NCI-H1105 treated with DMSO at 0.1 percent for 48 hours (cell line): ENCODE measurements at regions not wholly inside any gene's neighbourhood (a gene's known extent, or its start where the extent isn't known, plus 50 kb on each side); places are given as distances from the start of the nearest gene placed in this dataset.
"Not testable (repeated sequence)": the region's sequence is repeated elsewhere in the genome, so short reads cannot be mapped to it uniquely, and the experiment has no call there.

Source experiments
- DNase-seq: peaks from one replicate; lab custom pipeline; 2025; lab: John Stamatoyannopoulos, UW

DNA sequence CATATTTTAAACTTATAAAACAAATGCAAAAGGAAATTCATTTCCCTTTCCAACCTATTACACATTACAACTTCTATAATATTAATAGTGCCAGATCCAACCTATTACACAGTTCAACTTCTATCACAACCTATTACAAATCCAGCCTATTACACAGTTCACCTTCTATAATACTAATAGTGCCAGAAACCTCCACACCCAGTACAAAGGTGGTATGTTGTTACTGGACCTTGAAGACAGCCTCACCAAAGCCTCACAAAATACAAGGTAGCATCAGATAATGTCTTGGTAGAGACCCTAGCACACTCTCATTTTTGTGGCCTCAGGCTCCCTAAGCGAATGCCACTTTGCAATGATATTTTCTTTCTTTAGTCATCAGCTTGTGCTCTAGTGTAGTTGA lies 68.7 kb upstream of the PELI2 start:
- DNase-seq: no peak

DNA sequence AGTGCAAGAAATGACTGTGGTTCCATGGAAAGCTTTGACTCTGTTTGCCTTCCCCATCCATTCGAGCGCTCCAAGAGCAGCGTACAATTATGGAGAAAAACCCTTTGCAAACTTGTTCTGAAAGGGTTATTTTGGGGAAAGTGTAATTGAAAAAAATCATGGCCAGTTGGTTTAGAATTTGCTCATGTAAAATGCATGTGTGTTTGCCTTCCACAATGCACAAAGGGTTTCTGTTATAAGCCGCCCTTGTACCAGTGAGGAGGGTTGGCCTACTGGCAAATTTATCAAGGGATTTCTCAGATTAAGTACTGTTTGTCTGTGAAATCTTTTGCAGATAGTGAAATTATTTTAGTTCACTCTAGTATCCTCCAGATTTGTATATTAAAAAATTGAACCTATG lies 62.7 kb upstream of the PELI2 start:
- no peak for DNase-seq

DNA sequence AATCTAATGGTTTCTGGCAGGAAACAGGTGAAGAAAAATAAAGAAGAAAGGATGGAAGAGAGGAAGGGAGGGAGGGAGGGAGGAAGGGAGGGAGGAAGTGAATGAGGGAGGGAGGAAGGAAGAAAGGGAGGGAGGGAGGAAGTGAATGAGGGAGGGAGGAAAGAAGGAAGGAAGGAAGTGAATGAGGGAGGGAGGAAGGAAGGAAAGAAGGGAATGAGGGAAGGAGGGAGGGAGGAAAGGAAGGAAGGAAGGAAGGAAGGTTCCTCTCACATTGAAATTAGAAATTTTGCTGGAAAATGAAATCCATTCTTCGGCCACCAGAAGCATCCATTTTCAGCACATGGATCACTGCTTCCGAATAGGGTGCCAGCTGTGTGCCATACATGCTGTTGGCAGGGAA lies 62.2 kb upstream of the PELI2 start:
- no peak for DNase-seq

DNA sequence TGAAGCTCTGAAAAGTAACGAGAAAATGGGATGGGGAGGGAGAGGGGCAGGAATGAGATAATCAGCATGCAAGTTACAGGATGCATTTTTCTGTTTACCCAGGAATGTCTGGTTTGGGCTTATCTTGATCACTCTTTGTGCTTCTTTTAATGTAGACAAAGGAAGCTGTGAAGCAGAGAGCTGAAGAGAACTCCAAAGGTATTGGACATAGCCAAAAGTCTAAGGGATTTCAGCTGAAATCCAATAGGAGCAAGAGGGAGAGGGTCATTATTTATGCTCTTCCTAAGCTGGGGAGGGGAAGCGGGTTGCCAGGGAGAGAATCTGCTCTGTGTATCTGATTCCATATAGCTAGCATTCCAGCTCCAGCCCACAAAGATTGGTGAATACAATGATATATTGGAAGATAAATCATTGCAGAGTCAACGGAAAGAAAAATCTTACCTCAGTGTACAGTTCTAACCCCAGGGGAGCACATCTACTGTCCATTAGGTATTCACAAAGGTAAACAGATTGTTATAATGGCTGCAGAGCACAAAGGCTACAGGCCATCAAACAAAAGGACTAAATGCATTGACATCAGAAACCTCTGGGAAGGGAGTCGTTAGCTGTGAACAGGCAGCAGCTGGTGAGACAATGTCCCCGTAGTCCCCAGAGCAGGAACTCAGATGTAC lies 61.0 kb upstream of the PELI2 start:
- peak; percentile 93 for DNase-seq

DNA sequence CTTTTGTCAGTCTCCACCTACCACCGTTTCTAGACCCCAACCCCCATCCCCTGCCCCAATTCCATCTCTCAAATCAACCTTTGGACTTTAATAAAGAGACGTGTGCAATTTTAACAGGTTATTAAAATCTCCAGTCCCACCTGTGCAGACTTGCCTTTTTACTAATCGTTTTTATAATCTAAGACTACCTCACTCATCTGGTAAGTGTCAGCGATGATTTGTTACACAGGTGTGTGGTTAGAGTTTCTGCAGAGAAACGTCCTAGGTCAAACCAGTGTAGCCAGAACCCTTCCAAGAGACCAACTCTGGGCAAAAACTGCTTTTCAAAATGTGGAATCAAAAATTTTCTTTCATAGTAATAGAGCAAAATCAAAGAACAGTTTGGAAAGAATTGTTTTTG lies 60.4 kb upstream of the PELI2 start:
- DNase-seq: peak; percentile 93

DNA sequence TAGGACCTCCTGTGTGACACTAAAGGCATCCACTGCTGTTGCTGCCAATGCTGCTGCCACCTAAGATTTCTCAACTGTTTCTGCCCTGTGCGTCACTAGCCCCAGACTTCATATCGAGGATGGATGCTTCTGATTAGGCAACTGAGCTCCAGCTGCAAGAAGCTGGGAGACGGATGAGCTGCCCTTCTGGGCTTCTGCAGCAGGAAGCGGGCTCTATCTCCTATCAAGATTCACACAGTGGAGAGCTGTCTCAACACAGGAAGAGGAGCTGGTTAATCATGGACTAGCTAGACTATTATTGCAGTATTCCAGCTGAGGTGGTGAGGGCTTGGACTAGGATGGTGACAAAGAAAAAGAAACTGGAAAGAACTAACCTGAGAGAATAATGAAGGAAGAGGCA lies 59.2 kb upstream of the PELI2 start:
- DNase-seq: no peak

DNA sequence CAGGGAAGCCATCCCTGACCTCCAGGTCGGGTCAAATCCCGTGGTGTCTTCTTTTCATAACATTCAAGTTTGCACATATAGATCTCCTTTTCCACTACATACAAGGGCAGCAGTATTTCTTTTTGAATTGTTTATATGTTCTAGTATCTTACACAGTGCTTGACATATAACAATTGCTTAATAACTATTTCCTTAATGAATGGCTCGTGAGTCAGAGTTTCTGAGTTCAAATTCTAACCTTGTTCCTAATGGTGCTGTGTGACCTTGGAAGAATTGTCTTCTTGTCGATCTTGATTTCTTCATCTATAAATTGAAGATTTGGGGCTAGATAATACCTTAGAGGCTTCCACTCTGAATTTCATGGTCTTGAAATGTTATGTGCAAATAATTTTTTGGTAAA lies 57.2 kb upstream of the PELI2 start:
- DNase-seq: no peak

DNA sequence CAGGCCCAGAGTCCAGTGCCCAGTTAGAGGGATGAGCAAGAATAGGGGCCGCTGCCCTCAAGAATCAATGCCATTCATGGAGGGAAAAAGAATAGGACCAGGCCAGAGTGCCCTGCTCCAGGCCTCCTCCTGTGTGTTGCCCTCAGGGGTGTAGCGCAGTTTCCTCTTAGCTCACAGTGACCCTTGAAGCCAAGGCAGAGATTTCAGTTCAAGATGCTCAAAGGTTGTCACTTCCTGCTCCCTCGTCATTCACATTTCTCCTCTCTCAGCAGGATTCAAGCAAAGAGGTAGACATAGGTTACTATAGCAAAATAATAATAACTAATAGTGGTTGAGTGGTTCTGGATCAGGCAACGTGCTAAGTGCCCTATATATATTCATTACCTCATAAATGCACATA lies 55.1 kb upstream of the PELI2 start:
- DNase-seq: no peak

DNA sequence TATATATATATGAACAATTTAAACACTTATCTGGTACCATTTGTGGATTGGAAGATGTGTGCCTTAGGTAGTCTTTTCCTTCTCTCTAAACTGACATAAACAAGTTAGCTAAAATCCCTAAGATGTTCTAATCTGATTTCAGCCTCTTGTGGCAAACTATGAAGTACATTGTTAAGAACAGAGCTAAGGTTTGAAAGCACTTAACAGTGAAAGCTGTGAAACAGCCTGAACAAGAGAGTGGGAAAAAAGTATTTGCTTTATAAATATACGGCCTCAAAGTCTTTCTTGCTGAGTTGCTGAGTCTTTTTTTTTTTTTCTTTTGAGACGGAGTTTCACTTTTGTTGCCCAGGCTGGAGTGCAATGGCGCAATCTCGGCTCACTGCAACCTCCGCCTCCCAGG lies 53.7 kb upstream of the PELI2 start:
- no peak for DNase-seq

DNA sequence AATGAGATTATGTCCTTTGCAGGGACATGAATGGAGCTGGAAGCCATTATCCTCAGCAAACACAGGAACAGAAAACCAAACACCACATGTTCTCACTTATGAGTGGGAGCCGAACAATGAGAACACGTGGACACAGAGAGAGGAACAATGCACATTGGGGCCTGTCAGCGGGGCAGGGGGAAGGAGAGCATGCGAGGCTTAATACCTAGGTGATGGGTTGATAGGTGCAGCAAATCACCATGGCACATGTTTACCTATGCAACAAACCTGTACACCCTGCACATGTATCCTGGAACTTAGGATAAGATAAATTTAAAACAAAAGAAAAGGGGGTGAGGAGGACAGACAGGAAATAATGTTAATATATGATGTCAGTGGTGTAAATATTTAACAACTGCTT lies 53.0 kb upstream of the PELI2 start:
- DNase-seq: not testable (repeated sequence)

DNA sequence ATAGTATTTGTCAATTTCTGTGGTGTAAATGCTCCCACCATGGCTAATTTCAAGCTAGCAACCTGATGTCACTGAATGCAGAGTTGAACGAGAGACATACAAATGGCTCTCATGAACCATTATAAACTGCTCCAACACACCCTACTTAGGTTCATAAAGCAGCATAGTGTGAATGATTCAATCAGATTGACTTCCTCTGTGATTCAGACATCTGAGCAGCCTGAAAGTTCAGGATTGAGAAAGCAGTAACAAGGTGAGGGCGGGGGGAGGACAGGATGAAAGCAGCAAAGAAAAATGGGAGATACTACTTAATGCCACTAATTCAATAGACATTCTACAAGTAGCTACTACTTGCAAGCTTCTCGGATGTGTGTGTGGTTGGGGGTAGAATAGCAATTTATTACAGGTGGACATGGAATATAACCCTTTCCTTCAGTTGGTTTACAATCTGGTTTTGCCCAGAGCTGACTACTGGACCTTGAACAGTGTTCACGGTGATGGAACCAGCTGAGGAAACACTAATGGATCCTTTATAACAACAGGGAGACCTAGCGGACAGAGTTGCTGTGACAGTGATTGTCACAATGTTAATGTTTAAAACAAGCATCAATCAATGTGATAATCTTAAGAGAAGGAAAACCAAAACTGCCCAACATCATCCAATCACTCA lies 52.5 kb upstream of the PELI2 start:
- DNase-seq: no peak
